GM12878 (cell line): ENCODE measurements at regions not wholly inside any gene's neighbourhood (a gene's known extent, or its start where the extent isn't known, plus 50 kb on each side); places are given as distances from the start of the nearest gene placed in this dataset.

Experiments
- ATAC-seq: fragments of 200-7000 bp; cut with Tn5 transposase; 3 replicates; pipeline ENCODE4 v1.9.1; 2020; ENCODE audit warnings: mild to moderate bottlenecking, moderate library complexity
- BruUV-seq: library from RNA; stranded (reverse); fragments of 400-500 nt; replicated peaks from 2 replicates; lab custom pipeline; 2021; lab: Mats Ljungman, UMichigan
- CTCF ChIA-PET: fragments of 300-600 bp; sonication (Branson Sonifier 250); formaldehyde crosslinking; extraction: SDS; loops from one replicate; lab custom pipeline; 2021; ENCODE audit warnings: inconsistent platforms; lab: Yijun Ruan, JAX
- POLR2A ChIA-PET: fragments of 350-600 bp; formaldehyde crosslinking; extraction: SDS; loops from one replicate; lab custom pipeline; 2021; ENCODE audit warnings: inconsistent platforms; lab: Charles Lee
- RAD21 ChIA-PET: fragments of 300-600 bp; sonication (Branson Sonifier 250); formaldehyde crosslinking; loops from one replicate; lab custom pipeline; 2023; ENCODE audit warnings: antibody characterized with exemption; ENCODE audit not compliant: unreplicated experiment; lab: Charles Lee
- SMC1A ChIA-PET: fragments of 300-600 bp; sonication (Branson Sonifier 250); formaldehyde crosslinking; loops from one replicate; lab custom pipeline; 2023; ENCODE audit not compliant: unreplicated experiment, uncharacterized antibody; lab: Charles Lee
- DNase-seq: peaks from one replicate; pipeline ENCODE4 v3.0.0-alpha.2; 2011; ENCODE audit warnings: low read depth, low spot score
- FAIRE-seq: peaks from 3 replicates; lab custom pipeline; 2011; peaks lifted over from hg19 to GRCh38; lab: Jason Lieb, UNC
- H2AFZ ChIP-seq: 2 replicates; pipeline ENCODE4 v1.6.0; 2011; ENCODE audit warnings: low read depth, low read length, control low read depth; ENCODE audit not compliant: control insufficient read depth
- H3K27ac ChIP-seq: 2 replicates; pipeline ENCODE4 v1.5.1; 2011; ENCODE audit warnings: control low read depth; ENCODE audit not compliant: control insufficient read depth, insufficient read depth
- H3K27me3 ChIP-seq, 2 experiments: replicated peaks in 1 of 2; 2 replicates each; pipeline versions ENCODE4 v1.6.0 to v1.6.1; 2011; ENCODE audit warnings: low read length in 1 of 2; ENCODE audit not compliant: control insufficient read depth in 2 of 2, insufficient read depth in 2 of 2
- H3K36me3 ChIP-seq, 2 experiments: 2 replicates each; pipeline ENCODE4 v1.5.1; 2011; ENCODE audit warnings: low read length in 1 of 2; ENCODE audit not compliant: control insufficient read depth in 2 of 2, insufficient read depth in 2 of 2
- H3K4me1 ChIP-seq: 2 replicates; pipeline ENCODE4 v1.6.1; 2011; ENCODE audit warnings: mild to moderate bottlenecking, low read length, moderate library complexity, mixed read lengths; ENCODE audit not compliant: control insufficient read depth, insufficient read depth
- H3K4me2 ChIP-seq: 2 replicates; pipeline ENCODE4 v1.6.0; 2011; ENCODE audit warnings: control low read depth; ENCODE audit not compliant: control insufficient read depth, insufficient read depth
- H3K4me3 ChIP-seq: fragments of 200-600 bp; sonication (generic); 2 replicates; pipeline ENCODE4 v1.5.1; 2016
- H3K79me2 ChIP-seq: 2 replicates; pipeline ENCODE4 v1.6.0; 2011; ENCODE audit warnings: low read length; ENCODE audit not compliant: control insufficient read depth, insufficient read depth
- H3K9ac ChIP-seq: 2 replicates; pipeline ENCODE4 v1.8.0; 2011; ENCODE audit warnings: low read length, control low read depth, mixed read lengths; ENCODE audit not compliant: control insufficient read depth, insufficient read depth
- H3K9me3 ChIP-seq: replicated peaks from 3 replicates; pipeline ENCODE4 v1.5.1; 2011; ENCODE audit warnings: mild to moderate bottlenecking, low read length; ENCODE audit not compliant: control insufficient read depth, insufficient read depth
- H4K20me1 ChIP-seq: 2 replicates; pipeline ENCODE4 v1.6.0; 2011; ENCODE audit not compliant: control insufficient read depth, insufficient read depth
- BCLAF1 ChIP-seq: fragments of 450-650 bp; IDR thresholded peaks from 2 replicates; pipeline ENCODE4 v1.6.1; 2017; ENCODE audit warnings: antibody characterized with exemption, mild to moderate bottlenecking, moderate library complexity
- GATAD2B ChIP-seq: fragments of 450-650 bp; conservative IDR thresholded peaks from 2 replicates; pipeline ENCODE4 v1.6.1; 2017; ENCODE audit warnings: low read depth, mild to moderate bottlenecking, moderate library complexity
- HCFC1 ChIP-seq: fragments of 150-350 bp; IDR thresholded peaks from 2 replicates; pipeline ENCODE4 v1.6.1; 2014; ENCODE audit warnings: low read length
- HDAC2 ChIP-seq: fragments of 200-600 bp; sonication (generic); IDR thresholded peaks from 2 replicates; pipeline ENCODE4 v1.6.1; 2017
- JUND ChIP-seq: IDR thresholded peaks from 2 replicates; pipeline ENCODE4 v1.6.1; 2012; ENCODE audit warnings: low read depth, mild to moderate bottlenecking, low read length, improper control_type of control experiment, moderate library complexity
- MEF2B ChIP-seq: fragments of 450-650 bp; IDR thresholded peaks from 2 replicates; pipeline ENCODE4 v1.6.1; 2018; ENCODE audit warnings: mild to moderate bottlenecking, moderate library complexity; ENCODE audit not compliant: partially characterized antibody, poor library complexity, severe bottlenecking
- MTA2 ChIP-seq: fragments of 450-650 bp; IDR thresholded peaks from 2 replicates; pipeline ENCODE4 v1.6.1; 2016; ENCODE audit warnings: low read depth, mild to moderate bottlenecking, moderate library complexity
- NFIC ChIP-seq: IDR thresholded peaks from 2 replicates; pipeline ENCODE4 v1.6.1; 2012; ENCODE audit warnings: low read depth, mild to moderate bottlenecking, inconsistent platforms, low read length, moderate library complexity
- POLR2AphosphoS5 ChIP-seq: IDR thresholded peaks from 2 replicates; pipeline ENCODE4 v1.6.1; 2011; ENCODE audit warnings: mild to moderate bottlenecking, low read length, inconsistent platforms
- RB1 ChIP-seq: fragments of 450-650 bp; formaldehyde crosslinking; IDR thresholded peaks from 2 replicates; pipeline ENCODE4 v1.6.1; 2017; ENCODE audit warnings: mild to moderate bottlenecking, borderline replicate concordance
- RBBP5 ChIP-seq: fragments of 200-600 bp; sonication (generic); conservative IDR thresholded peaks from 2 replicates; pipeline ENCODE4 v1.6.1; 2016
- SIN3A ChIP-seq: IDR thresholded peaks from 2 replicates; pipeline ENCODE4 v1.6.1; 2012; ENCODE audit warnings: low read depth, low read length, improper control_type of control experiment
- SIX5 ChIP-seq: IDR thresholded peaks from 2 replicates; pipeline ENCODE4 v1.6.1; 2011; ENCODE audit warnings: mild to moderate bottlenecking, low read depth, low read length, moderate library complexity; ENCODE audit not compliant: severe bottlenecking
- SKIL ChIP-seq: fragments of 450-650 bp; IDR thresholded peaks from 2 replicates; pipeline ENCODE4 v1.6.1; 2017; ENCODE audit warnings: mild to moderate bottlenecking, low read depth, inconsistent platforms; ENCODE audit not compliant: poor library complexity, severe bottlenecking
- SP1 ChIP-seq: IDR thresholded peaks from one replicate; pipeline ENCODE4 v1.6.1; 2011; ENCODE audit warnings: low read depth, low read length
- TCF12 ChIP-seq: IDR thresholded peaks from 2 replicates; pipeline ENCODE4 v1.6.1; 2011; ENCODE audit warnings: low read depth, mild to moderate bottlenecking, low read length
- TCF3 ChIP-seq: IDR thresholded peaks from 2 replicates; pipeline ENCODE4 v1.6.1; 2012; ENCODE audit warnings: low read depth, mild to moderate bottlenecking, low read length, borderline replicate concordance; ENCODE audit not compliant: insufficient read depth
- ZNF622 ChIP-seq: fragments of 450-650 bp; IDR thresholded peaks from 2 replicates; pipeline ENCODE4 v1.6.1; 2017; ENCODE audit warnings: mild to moderate bottlenecking, inconsistent platforms
- ZSCAN29 ChIP-seq: fragments of 450-650 bp; IDR thresholded peaks from 2 replicates; pipeline ENCODE4 v1.6.1; 2017; ENCODE audit warnings: mild to moderate bottlenecking, moderate library complexity
- WGBS: methylation state at CpG from one replicate; pipeline ENCODE4 v1.1.6; 2016; ENCODE audit warnings: low lambda C conversion rate; ENCODE audit not compliant: insufficient replicate concordance, insufficient coverage; ENCODE audit errors: missing lambda C conversion rate; 5-methylcytosine and 5-hydroxymethylcytosine counted together
- in situ Hi-C: fragments of 300-500 bp; cut with MboI; formaldehyde crosslinking; loops from 9 replicates; pipeline ENCODE4 v1.14.3; 2018; ENCODE audit warnings: mixed read lengths
- intact Hi-C: fragments of 100-400 bp; cut with micrococcal nuclease; formaldehyde crosslinking; loops from one replicate; pipeline ENCODE4 v1.14.2; 2022; ENCODE audit not compliant: unreplicated experiment
- TF ChIP-seq, protein P1 (sequence below): IDR thresholded peaks from 2 replicates; pipeline ENCODE4 v1.6.1; 2012; ENCODE audit warnings: mild to moderate bottlenecking, low read depth, low read length

GRCh38 chrX:95441836-95442235 is 1242.8 kb upstream of the DIAPH2 start:
- ChIA-PET POLR2A (no interaction called here), SMC1A (no interaction called here), RAD21 (no interaction called here), CTCF (no interaction called here)
- Histone ChIP-seq H3K4me3 (no peak overlapping the region), H4K20me1 (no peaks in the 10 kb centered on the region), H3K4me1 (no peaks in the 10 kb centered on the region), H2AFZ (no peak overlapping the region), H3K36me3 (no peaks in the 10 kb centered on the region), H3K4me2 (no peak overlapping the region), H3K27ac (no peak overlapping the region), H3K9ac (no peak overlapping the region), H3K9me3 (no peaks in the 10 kb centered on the region), H3K79me2 (no peaks in the 10 kb centered on the region), H3K27me3 (no peaks in the 10 kb centered on the region)
- TF ChIP-seq GATAD2B (no peak), JUND (no peak), POLR2AphosphoS5 (no peak), SIX5 (no peak), ZSCAN29 (no peak), TCF3 (no peak), SKIL (no peak), MEF2B (no peak), HCFC1 (no peak), SIN3A (no peak), ZNF622 (no peak), RBBP5 (no peak), TCF12 (no peak), BCLAF1 (no peak), SP1 (no peak), MTA2 (no peak), NFIC (no peak), RB1 (no peak), HDAC2 (no peak)
- TF ChIP-seq, protein P1, sequence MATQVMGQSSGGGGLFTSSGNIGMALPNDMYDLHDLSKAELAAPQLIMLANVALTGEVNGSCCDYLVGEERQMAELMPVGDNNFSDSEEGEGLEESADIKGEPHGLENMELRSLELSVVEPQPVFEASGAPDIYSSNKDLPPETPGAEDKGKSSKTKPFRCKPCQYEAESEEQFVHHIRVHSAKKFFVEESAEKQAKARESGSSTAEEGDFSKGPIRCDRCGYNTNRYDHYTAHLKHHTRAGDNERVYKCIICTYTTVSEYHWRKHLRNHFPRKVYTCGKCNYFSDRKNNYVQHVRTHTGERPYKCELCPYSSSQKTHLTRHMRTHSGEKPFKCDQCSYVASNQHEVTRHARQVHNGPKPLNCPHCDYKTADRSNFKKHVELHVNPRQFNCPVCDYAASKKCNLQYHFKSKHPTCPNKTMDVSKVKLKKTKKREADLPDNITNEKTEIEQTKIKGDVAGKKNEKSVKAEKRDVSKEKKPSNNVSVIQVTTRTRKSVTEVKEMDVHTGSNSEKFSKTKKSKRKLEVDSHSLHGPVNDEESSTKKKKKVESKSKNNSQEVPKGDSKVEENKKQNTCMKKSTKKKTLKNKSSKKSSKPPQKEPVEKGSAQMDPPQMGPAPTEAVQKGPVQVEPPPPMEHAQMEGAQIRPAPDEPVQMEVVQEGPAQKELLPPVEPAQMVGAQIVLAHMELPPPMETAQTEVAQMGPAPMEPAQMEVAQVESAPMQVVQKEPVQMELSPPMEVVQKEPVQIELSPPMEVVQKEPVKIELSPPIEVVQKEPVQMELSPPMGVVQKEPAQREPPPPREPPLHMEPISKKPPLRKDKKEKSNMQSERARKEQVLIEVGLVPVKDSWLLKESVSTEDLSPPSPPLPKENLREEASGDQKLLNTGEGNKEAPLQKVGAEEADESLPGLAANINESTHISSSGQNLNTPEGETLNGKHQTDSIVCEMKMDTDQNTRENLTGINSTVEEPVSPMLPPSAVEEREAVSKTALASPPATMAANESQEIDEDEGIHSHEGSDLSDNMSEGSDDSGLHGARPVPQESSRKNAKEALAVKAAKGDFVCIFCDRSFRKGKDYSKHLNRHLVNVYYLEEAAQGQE = no peak
- DNase-seq = no peak
- in situ Hi-C loops = no loop called here
- no peak for FAIRE-seq
- BruUV-seq = no TSS peak
- 16% methylated on average over 4 of the region's 4 CpGs for WGBS
- ATAC-seq = no peak
- intact Hi-C loops = no loop called here
